ENCODE measurements at regions not wholly inside any gene's neighbourhood (a gene's known extent, or its start where the extent isn't known, plus 50 kb on each side); places are given as distances from the start of the nearest gene placed in this dataset.

- no peak overlapping the region for H3K4me3 ChIP-seq (ENCODE audit: low read depth, low read length)
- no peak for TF ChIP-seq CTCF (IDR thresholded peaks at IDR 0.05; ENCODE audit: borderline replicate concordance, insufficient read depth, low read depth, low read length)
Measured at GRCh38 chr10:92747066-92747465, 57.3 kb downstream of the HHEX start.

GRCh38 chr10:92747600-92747999 lies 57.8 kb downstream of the HHEX start:
- H3K4me3 ChIP-seq (ENCODE audit: low read depth, low read length), result no peak overlapping the region
- no peak for TF ChIP-seq CTCF (IDR thresholded peaks at IDR 0.05; ENCODE audit: borderline replicate concordance, insufficient read depth, low read depth, low read length)

GRCh38 chr10:92750791-92751533 lies 61.2 kb downstream of the HHEX start:
- H3K4me3 ChIP-seq (ENCODE audit: low read depth, low read length), result no peak overlapping the region
- TF ChIP-seq CTCF (IDR thresholded peaks at IDR 0.05; ENCODE audit: borderline replicate concordance, insufficient read depth, low read depth, low read length), result no peak

- no peak overlapping the region for H3K4me3 ChIP-seq (ENCODE audit: low read depth, low read length)
- TF ChIP-seq CTCF (IDR thresholded peaks at IDR 0.05; ENCODE audit: borderline replicate concordance, insufficient read depth, low read depth, low read length), result no peak
Measured at GRCh38 chr10:92751534-92751811, 61.7 kb downstream of the HHEX start.

- TF ChIP-seq CTCF (IDR thresholded peaks at IDR 0.05; ENCODE audit: borderline replicate concordance, insufficient read depth, low read depth, low read length), result no peak
- no peak overlapping the region for H3K4me3 ChIP-seq (ENCODE audit: low read depth, low read length)
Measured at GRCh38 chr10:92751827-92752226, 62.1 kb downstream of the HHEX start.

GRCh38 chr10:92753865-92754264 lies 64.1 kb downstream of the HHEX start:
- H3K4me3 ChIP-seq (ENCODE audit: low read depth, low read length), result no peak overlapping the region
- no peak for TF ChIP-seq CTCF (IDR thresholded peaks at IDR 0.05; ENCODE audit: borderline replicate concordance, insufficient read depth, low read depth, low read length)

GRCh38 chr10:92755725-92756124 lies 66.0 kb downstream of the HHEX start:
- H3K4me3 ChIP-seq (ENCODE audit: low read depth, low read length), result no peak overlapping the region
- TF ChIP-seq CTCF (IDR thresholded peaks at IDR 0.05; ENCODE audit: borderline replicate concordance, insufficient read depth, low read depth, low read length), result no peak

Measured in GM12875 (cell line).